CD4-positive, alpha-beta memory T cell (primary cell): ENCODE measurements at regions not wholly inside any gene's neighbourhood (a gene's known extent, or its start where the extent isn't known, plus 50 kb on each side); places are given as distances from the start of the nearest gene placed in this dataset.

Experiments
- CTCF ChIA-PET: fragments of 350-600 bp; sonication (Branson Sonifier 250); formaldehyde crosslinking; loops from one replicate; lab custom pipeline; 2021; ENCODE audit warnings: inconsistent platforms; ENCODE audit not compliant: partially characterized antibody; lab: Charles Lee
- POLR2A ChIA-PET: fragments of 350-600 bp; sonication (Branson Sonifier 250); formaldehyde crosslinking; loops from one replicate; lab custom pipeline; 2021; ENCODE audit not compliant: partially characterized antibody; lab: Charles Lee
- DNase-seq, 5 donors: peaks; one replicate each; pipeline versions ENCODE4 v3.0.0 to v3.0.0-alpha.2; 2020 to 2022; ENCODE audit warnings: mixed read lengths in 1 of 5
- H3K27ac ChIP-seq: one replicate; pipeline ENCODE4 v1.7.0; 2013; ENCODE audit warnings: low read depth, low read length
- H3K27me3 ChIP-seq: 2 replicates; pipeline ENCODE4 v1.7.0; 2013; ENCODE audit warnings: mild to moderate bottlenecking, low read length, moderate library complexity; ENCODE audit not compliant: insufficient read depth
- H3K36me3 ChIP-seq: 2 replicates; pipeline ENCODE4 v1.7.0; 2013; ENCODE audit warnings: mild to moderate bottlenecking, low read length, moderate library complexity; ENCODE audit not compliant: insufficient read depth
- H3K4me1 ChIP-seq: 2 replicates; pipeline ENCODE4 v1.7.0; 2013; ENCODE audit warnings: mild to moderate bottlenecking, low read length, moderate library complexity; ENCODE audit not compliant: insufficient read depth
- H3K4me3 ChIP-seq, 2 donors: one replicate each; pipeline ENCODE4 v1.7.0; 2013; ENCODE audit warnings: low read length in 2 of 2, mild to moderate bottlenecking in 1 of 2
- H3K9me3 ChIP-seq, 2 donors: one replicate each; pipeline ENCODE4 v1.7.0; 2013; ENCODE audit warnings: low read length in 2 of 2, control low read depth in 1 of 2; ENCODE audit not compliant: control insufficient read depth in 1 of 2
- H3K27ac Mint-ChIP-seq, 7 donors: one replicate each; pipeline ENCODE4 v1.8.0; 2020 to 2021; ENCODE audit warnings: mixed read lengths in 7 of 7, mild to moderate bottlenecking in 6 of 7, inconsistent platforms in 3 of 7, moderate library complexity in 3 of 7
- H3K27me3 Mint-ChIP-seq, 2 donors: one replicate each; pipeline ENCODE4 v1.8.0; 2020 to 2021; ENCODE audit warnings: mixed read lengths in 2 of 2
- H3K36me3 Mint-ChIP-seq, 2 donors: one replicate each; pipeline ENCODE4 v1.8.0; 2020 to 2021; ENCODE audit warnings: mixed read lengths in 2 of 2, inconsistent platforms in 1 of 2, mild to moderate bottlenecking in 1 of 2
- H3K4me1 Mint-ChIP-seq, 4 donors: one replicate each; pipeline ENCODE4 v1.8.0; 2020 to 2021; ENCODE audit warnings: mixed read lengths in 4 of 4, mild to moderate bottlenecking in 1 of 4
- H3K4me3 Mint-ChIP-seq, 8 donors: one replicate each; pipeline ENCODE4 v1.8.0; 2020 to 2021; ENCODE audit warnings: mixed read lengths in 8 of 8, mild to moderate bottlenecking in 7 of 8, moderate library complexity in 6 of 8, inconsistent platforms in 3 of 8
- H3K9me3 Mint-ChIP-seq, 8 donors: one replicate each; pipeline ENCODE4 v1.8.0; 2020 to 2021; ENCODE audit warnings: mixed read lengths in 8 of 8, mild to moderate bottlenecking in 5 of 8, inconsistent platforms in 3 of 8, moderate library complexity in 1 of 8
- intact Hi-C: fragments of 100-400 bp; cut with micrococcal nuclease; formaldehyde crosslinking; loops from one replicate; pipeline ENCODE4 v1.15.1; 2023

DNA sequence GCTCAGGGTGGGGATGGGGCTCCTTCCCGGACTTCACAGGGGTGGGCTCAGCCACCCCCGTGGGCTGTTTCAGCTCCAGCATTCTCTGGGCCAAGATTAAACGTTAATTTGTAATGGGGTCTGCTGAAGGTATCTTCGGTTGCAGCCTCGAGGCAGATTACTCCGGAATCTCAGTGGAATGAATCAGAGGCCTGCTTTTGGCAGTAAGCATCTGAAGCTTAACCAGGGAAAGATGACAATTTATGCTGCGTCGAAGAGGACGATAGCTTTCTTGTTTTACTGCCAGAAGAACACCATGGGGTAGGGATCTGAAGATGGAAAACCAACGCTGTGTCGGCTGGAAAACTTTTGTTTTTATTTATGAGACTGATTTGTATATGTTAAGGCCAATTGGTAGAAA lies 129.2 kb upstream of the MSX1 start:
- Histone ChIP-seq H3K4me3 (no peak overlapping the region), H3K27me3 (no peaks in the 10 kb centered on the region), H3K4me1 (no peaks in the 10 kb centered on the region), H3K36me3 (no peaks in the 10 kb centered on the region), H3K27ac (no peak overlapping the region), H3K9me3 (peaks cover 6 to 11% of the 10 kb centered on the region in 2 donors)
- Mint-ChIP-seq H3K4me1 (no peaks in the 10 kb centered on the region), H3K36me3 (peaks cover 12 to 23% of the 10 kb centered on the region in 2 donors), H3K9me3 (peaks cover 4 to 39% (median 28%) of the 10 kb centered on the region in 8 donors), H3K27me3 (no peaks in the 10 kb centered on the region), H3K27ac (no peak overlapping the region), H3K4me3 (no peak overlapping the region)
- intact Hi-C loops, result no loop called here
- ChIA-PET POLR2A (no interaction called here), CTCF (no interaction called here)
- no peak for DNase-seq

DNA sequence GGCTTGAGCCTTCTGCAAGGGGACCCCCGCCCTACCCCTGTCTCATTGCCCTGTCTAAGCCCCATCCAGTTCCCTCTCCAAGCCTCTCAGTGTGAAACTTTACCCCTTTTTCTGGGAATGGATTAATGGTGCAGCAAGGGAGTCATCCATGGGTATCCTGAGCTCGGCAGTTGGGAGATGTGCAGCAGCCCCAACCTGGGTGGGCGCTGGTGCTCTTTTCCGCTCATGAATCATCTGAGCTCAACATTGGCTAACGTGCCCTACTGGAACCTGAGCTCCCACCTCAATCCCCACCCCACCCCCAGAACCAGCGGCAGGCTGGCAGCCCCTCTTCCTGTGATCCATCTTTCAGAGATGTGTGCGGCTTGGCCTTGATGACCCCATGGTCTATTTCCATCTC lies 130.3 kb upstream of the MSX1 start:
- Mint-ChIP-seq H3K9me3 (peaks cover 4 to 49% (median 33%) of the 10 kb centered on the region in 8 donors), H3K4me1 (no peaks in the 10 kb centered on the region), H3K4me3 (no peak overlapping the region), H3K27ac (no peak overlapping the region), H3K27me3 (no peaks in the 10 kb centered on the region), H3K36me3 (peaks cover 13 to 26% of the 10 kb centered on the region in 2 donors)
- Histone ChIP-seq H3K36me3 (no peaks in the 10 kb centered on the region), H3K27me3 (no peaks in the 10 kb centered on the region), H3K9me3 (peaks cover 6 to 11% of the 10 kb centered on the region in 2 donors), H3K4me3 (no peak overlapping the region), H3K27ac (no peak overlapping the region), H3K4me1 (no peaks in the 10 kb centered on the region)
- no peak for DNase-seq
- CTCF ChIA-PET, result no interaction called here
- intact Hi-C loops, result no loop called here
- POLR2A ChIA-PET, result no interaction called here

DNA sequence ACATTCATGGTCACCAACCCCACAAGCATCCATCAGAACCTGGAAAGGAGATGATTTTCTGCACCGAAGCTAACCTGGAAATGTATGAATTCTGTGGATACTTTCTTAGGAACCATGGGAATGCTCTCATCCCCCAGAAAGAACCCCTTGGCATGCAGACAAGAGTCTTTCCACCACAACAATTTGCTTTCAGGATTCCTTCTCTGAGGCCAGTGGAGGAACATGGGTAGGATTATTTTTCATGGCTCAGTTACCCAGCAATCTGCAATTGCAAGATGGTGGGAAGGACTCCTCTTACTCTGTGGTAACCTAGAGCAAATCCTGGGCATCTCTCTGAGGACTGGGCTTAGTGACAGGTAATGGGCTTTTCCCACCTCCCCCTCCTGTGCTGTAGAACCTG lies 131.9 kb upstream of the MSX1 start:
- no peak overlapping the region for H3K4me3 Mint-ChIP-seq
- H3K36me3 Mint-ChIP-seq, result peaks cover 13 to 35% of the 10 kb centered on the region in 2 donors
- Histone ChIP-seq H3K4me3 (no peak overlapping the region), H3K9me3 (peaks cover 6 to 11% of the 10 kb centered on the region in 2 donors), H3K27ac (no peak overlapping the region), H3K4me1 (no peaks in the 10 kb centered on the region), H3K27me3 (no peaks in the 10 kb centered on the region), H3K36me3 (no peaks in the 10 kb centered on the region)
- intact Hi-C loops, result no loop called here
- H3K4me1 Mint-ChIP-seq, result no peaks in the 10 kb centered on the region
- ChIA-PET CTCF (interaction anchor here (0.6 kb wide), 1 partner anchor 11 kb away, joined by 3 read pairs; no protein-coding TSS in a partner anchor), POLR2A (no interaction called here)
- no peaks in the 10 kb centered on the region for H3K27me3 Mint-ChIP-seq
- peaks cover under 1 to 52% (median 39%) of the 10 kb centered on the region in 8 donors for H3K9me3 Mint-ChIP-seq
- no peak overlapping the region for H3K27ac Mint-ChIP-seq
- DNase-seq, result no peak

DNA sequence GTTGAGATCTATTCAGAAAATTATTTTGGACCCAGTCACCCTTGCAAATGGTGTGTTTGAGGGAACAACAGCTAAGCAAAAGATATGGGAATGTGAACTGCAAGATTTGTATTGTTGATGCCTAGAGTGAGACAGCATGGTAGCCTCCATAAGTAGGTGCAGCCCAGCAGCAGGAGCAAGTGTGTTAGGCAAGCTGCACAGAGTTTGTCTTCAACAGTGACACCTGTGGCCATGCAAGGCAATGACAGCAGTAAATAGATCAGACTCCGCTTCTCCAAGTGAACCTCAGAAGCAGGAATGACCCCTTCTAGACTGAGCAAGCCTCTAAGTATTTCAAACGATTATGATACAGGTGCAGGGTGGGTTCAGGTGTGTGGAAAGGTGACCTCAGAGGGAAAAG lies 133.4 kb upstream of the MSX1 start:
- no peak overlapping the region for H3K27ac ChIP-seq
- H3K27me3 Mint-ChIP-seq, result no peaks in the 10 kb centered on the region
- no peak overlapping the region for H3K4me3 ChIP-seq
- H3K4me1 Mint-ChIP-seq, result no peaks in the 10 kb centered on the region
- no peak overlapping the region for H3K4me3 Mint-ChIP-seq
- POLR2A ChIA-PET, result no interaction called here
- peaks cover 6 to 11% of the 10 kb centered on the region in 2 donors for H3K9me3 ChIP-seq
- no peak for DNase-seq
- no peaks in the 10 kb centered on the region for H3K4me1 ChIP-seq
- peaks cover 13 to 35% of the 10 kb centered on the region in 2 donors for H3K36me3 Mint-ChIP-seq
- H3K9me3 Mint-ChIP-seq, result peaks cover 0 to 54% (median 41%) of the 10 kb centered on the region in 8 donors
- H3K27ac Mint-ChIP-seq, result no peak overlapping the region
- no peaks in the 10 kb centered on the region for H3K27me3 ChIP-seq
- CTCF ChIA-PET, result no interaction called here
- intact Hi-C loops, result no loop called here
- H3K36me3 ChIP-seq, result no peaks in the 10 kb centered on the region

DNA sequence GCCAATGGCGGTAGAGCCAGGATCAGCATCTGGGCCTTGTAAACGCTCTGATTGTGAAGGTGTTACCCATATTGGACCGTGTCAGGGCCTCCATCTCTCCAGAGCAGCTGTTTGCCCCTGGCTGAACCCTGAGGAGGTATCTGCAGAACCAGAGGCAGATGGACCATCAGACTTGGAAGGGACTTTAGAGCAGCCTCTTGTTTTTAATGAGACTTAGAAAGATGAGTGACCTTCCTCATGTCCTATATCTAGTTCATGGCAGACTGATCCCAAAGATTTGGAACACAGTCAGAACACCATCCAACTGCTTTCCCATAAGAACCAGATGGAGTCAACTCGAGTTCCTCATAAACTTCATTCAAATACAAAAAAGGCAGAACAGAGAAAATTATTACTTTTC lies 135.1 kb upstream of the MSX1 start:
- Histone ChIP-seq H3K4me1 (no peaks in the 10 kb centered on the region), H3K4me3 (no peak overlapping the region), H3K27me3 (no peaks in the 10 kb centered on the region), H3K36me3 (no peaks in the 10 kb centered on the region), H3K27ac (no peak overlapping the region), H3K9me3 (peaks cover 6 to 11% of the 10 kb centered on the region in 2 donors)
- no peaks in the 10 kb centered on the region for H3K4me1 Mint-ChIP-seq
- no peak for DNase-seq
- peaks cover 12 to 40% of the 10 kb centered on the region in 2 donors for H3K36me3 Mint-ChIP-seq
- H3K4me3 Mint-ChIP-seq, result no peak overlapping the region
- ChIA-PET POLR2A (no interaction called here), CTCF (no interaction called here)
- peaks cover 0 to 51% (median 38%) of the 10 kb centered on the region in 8 donors for H3K9me3 Mint-ChIP-seq
- H3K27ac Mint-ChIP-seq, result no peak overlapping the region
- no peaks in the 10 kb centered on the region for H3K27me3 Mint-ChIP-seq
- intact Hi-C loops, result no loop called here

DNA sequence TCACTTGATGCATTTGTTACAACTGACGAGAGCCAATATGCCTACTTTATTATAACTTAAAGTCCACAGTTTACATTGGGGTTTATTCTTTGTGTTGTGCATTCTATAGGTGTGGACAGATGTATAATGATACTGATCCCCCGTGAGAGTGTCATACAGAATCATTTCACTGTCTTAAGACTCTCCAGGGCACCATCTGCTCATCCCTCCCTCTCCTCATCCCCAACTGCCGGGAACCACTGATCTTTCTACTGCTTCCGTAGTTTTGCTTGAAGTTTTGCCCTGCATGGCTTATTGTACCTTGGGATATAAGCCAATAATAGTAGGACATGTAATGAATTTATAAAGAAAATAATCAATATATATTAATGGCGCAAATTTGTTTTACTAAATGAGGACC lies 137.8 kb upstream of the MSX1 start:
- no peak overlapping the region for H3K4me3 Mint-ChIP-seq
- H3K27ac Mint-ChIP-seq, result no peak overlapping the region
- H3K27me3 Mint-ChIP-seq, result no peaks in the 10 kb centered on the region
- no peak overlapping the region for H3K4me3 ChIP-seq
- intact Hi-C loops, result no loop called here
- H3K27ac ChIP-seq, result no peak overlapping the region
- peaks cover 6 to 8% of the 10 kb centered on the region in 2 donors for H3K9me3 ChIP-seq
- no peaks in the 10 kb centered on the region for H3K27me3 ChIP-seq
- peaks cover 4 to 35% of the 10 kb centered on the region in 2 donors for H3K36me3 Mint-ChIP-seq
- no peaks in the 10 kb centered on the region for H3K4me1 ChIP-seq
- no peaks in the 10 kb centered on the region for H3K36me3 ChIP-seq
- ChIA-PET CTCF (no interaction called here), POLR2A (no interaction called here)
- peaks cover 0 to 38% (median 30%) of the 10 kb centered on the region in 8 donors for H3K9me3 Mint-ChIP-seq
- H3K4me1 Mint-ChIP-seq, result no peaks in the 10 kb centered on the region
- no peak for DNase-seq

DNA sequence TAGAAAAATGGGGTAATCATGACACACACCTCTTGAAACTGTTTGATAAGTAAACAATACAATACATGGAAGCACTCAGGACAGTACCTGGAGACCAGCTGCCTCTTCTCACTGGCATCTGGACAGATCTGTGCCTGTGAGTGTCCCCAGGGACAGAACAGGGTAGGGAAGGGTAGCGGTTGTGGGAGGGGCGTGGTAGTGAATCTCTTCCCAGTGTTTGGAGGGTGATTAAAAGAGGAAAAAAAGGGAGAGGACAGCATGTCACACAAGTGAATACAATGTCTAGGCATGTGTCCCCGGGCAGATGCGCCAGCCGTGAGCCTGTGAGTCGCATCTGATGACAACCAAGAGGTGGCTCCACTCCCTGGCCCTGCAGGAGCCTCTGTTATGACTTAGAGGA lies 138.8 kb upstream of the MSX1 start:
- H3K27me3 ChIP-seq, result no peaks in the 10 kb centered on the region
- H3K36me3 Mint-ChIP-seq, result peaks cover 3 to 29% of the 10 kb centered on the region in 2 donors
- CTCF ChIA-PET, result interaction anchor here (1.5 kb wide), 1 partner anchor 12 kb away, joined by 3 read pairs; no protein-coding TSS in a partner anchor
- no peaks in the 10 kb centered on the region for H3K36me3 ChIP-seq
- no peak for DNase-seq
- POLR2A ChIA-PET, result no interaction called here
- no peak overlapping the region for H3K4me3 ChIP-seq
- H3K27ac ChIP-seq, result no peak overlapping the region
- H3K4me3 Mint-ChIP-seq, result no peak overlapping the region
- no peaks in the 10 kb centered on the region for H3K4me1 ChIP-seq
- H3K9me3 ChIP-seq, result no peaks in the 10 kb centered on the region
- H3K9me3 Mint-ChIP-seq, result peaks cover 0 to 28% (median 21%) of the 10 kb centered on the region in 8 donors
- no peaks in the 10 kb centered on the region for H3K27me3 Mint-ChIP-seq
- H3K4me1 Mint-ChIP-seq, result no peaks in the 10 kb centered on the region
- H3K27ac Mint-ChIP-seq, result no peak overlapping the region
- intact Hi-C loops, result no loop called here
